ENCODE measurements at regions not wholly inside any gene's neighbourhood (a gene's known extent, or its start where the extent isn't known, plus 50 kb on each side); places are given as distances from the start of the nearest gene placed in this dataset.

DNA sequence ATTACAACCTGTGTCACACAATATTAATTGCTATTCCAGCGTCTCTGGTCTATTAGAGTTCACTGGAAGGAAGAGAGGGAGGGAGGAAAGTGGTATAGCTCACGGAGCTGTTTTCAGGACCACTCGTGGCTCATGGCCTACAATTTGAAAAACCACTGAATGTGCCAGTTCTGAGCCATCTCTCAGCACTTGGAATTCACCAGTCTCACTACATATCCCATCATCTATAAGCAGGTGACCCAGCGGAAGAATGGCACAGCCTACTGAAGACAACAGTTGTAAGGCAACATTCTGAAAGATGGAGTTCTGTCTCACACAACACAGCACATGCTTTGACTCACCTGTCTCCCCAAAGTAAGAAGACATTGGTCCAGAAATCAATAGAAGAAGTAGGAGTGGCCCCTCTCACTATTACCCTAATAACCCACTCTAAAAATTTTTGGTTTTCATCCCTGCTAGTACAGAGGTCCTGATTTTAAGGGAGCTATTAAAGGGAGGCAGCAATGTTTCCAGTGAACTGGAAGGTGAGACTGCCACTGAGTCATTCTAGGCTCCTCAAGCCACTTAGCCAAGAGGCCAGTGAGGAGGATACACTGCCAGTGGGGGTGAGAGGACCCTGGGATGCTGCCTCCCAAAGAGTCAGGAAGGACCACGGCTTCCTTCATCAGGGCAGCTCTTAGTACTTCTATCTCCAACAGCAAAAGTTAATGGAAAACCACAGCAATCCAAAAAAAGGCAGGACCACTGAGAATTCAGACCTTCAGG, 50.0 kb upstream of the DOCK9 start:
- DNase-seq (ENCODE audit: low spot score) = no peak
- TF ChIP-seq, protein P1, sequence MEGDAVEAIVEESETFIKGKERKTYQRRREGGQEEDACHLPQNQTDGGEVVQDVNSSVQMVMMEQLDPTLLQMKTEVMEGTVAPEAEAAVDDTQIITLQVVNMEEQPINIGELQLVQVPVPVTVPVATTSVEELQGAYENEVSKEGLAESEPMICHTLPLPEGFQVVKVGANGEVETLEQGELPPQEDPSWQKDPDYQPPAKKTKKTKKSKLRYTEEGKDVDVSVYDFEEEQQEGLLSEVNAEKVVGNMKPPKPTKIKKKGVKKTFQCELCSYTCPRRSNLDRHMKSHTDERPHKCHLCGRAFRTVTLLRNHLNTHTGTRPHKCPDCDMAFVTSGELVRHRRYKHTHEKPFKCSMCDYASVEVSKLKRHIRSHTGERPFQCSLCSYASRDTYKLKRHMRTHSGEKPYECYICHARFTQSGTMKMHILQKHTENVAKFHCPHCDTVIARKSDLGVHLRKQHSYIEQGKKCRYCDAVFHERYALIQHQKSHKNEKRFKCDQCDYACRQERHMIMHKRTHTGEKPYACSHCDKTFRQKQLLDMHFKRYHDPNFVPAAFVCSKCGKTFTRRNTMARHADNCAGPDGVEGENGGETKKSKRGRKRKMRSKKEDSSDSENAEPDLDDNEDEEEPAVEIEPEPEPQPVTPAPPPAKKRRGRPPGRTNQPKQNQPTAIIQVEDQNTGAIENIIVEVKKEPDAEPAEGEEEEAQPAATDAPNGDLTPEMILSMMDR (IDR thresholded peaks at IDR 0.05) = no peak
- no peak for ATAC-seq (ENCODE audit: low FRiP score)

GRCh38 chr13:99028890-99029289, 51.0 kb upstream of the DOCK9 start:
- ATAC-seq (ENCODE audit: low FRiP score) (no peak), DNase-seq (ENCODE audit: low spot score) (no peak)
- TF ChIP-seq, protein P1 (IDR thresholded peaks at IDR 0.05) = no peak

GRCh38 chr13:99029576-99029975, 51.7 kb upstream of the DOCK9 start:
- ATAC-seq (ENCODE audit: low FRiP score) = no peak
- no peak for DNase-seq (ENCODE audit: low spot score)
- TF ChIP-seq, protein P1 (IDR thresholded peaks at IDR 0.05) = no peak

DNA sequence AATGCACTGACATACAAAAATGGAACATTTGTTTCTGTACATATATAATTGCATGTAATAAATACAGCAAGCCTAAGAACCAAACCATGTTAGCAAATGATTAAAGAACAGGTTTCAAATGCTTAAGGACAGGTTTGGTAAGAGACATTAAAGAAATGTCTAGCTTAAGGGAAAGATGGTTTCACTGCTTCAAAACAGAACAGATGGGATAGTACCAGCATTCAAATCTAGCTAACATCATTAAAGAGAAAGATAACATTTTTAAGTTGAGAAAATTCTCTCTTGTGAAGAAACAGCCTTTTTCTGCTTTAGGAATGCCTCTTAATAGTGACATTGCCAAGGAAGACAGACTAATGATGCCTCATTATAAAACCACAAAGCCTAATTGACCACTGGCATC, 52.5 kb upstream of the DOCK9 start:
- no peak for DNase-seq (ENCODE audit: low spot score)
- ATAC-seq (ENCODE audit: low FRiP score) = no peak
- TF ChIP-seq, protein P1 (IDR thresholded peaks at IDR 0.05) = no peak

GRCh38 chr13:99031832-99032231, 54.0 kb upstream of the DOCK9 start:
- TF ChIP-seq, protein P1 (IDR thresholded peaks at IDR 0.05) = no peak
- DNase-seq (ENCODE audit: low spot score) (no peak), ATAC-seq (ENCODE audit: low FRiP score) (peak; percentile 40)

- no peak for DNase-seq (ENCODE audit: low spot score)
- ATAC-seq (ENCODE audit: low FRiP score) = peak; percentile 55
Measured at GRCh38 chr13:99033814-99034213, 56.0 kb upstream of the DOCK9 start.

More at GRCh38 chr13:99033814-99034213, 56.0 kb upstream of the DOCK9 start:
- TF ChIP-seq, protein P1 (IDR thresholded peaks at IDR 0.05) = no peak

All from omental fat pad (tissue), 3 donors.